ENCODE measurements at regions not wholly inside any gene's neighbourhood (a gene's known extent, or its start where the extent isn't known, plus 50 kb on each side); places are given as distances from the start of the nearest gene placed in this dataset.

GRCh38 chr10:130747356-130747755 lies 564.2 kb downstream of the TCERG1L start:
- no peak for DNase-seq (ENCODE audit: low read depth, low spot score)
- no peak overlapping the region for H3K4me3 ChIP-seq (ENCODE audit: low read depth, low read length)
- ChIA-PET CTCF (no interaction called here), POLR2A (no interaction called here)
- no peak for TF ChIP-seq CTCF (IDR thresholded peaks at IDR 0.05; ENCODE audit: insufficient read depth, low read length, missing control alignments)

GRCh38 chr10:130747946-130748345 lies 563.6 kb downstream of the TCERG1L start:
- ChIA-PET POLR2A (no interaction called here), CTCF (no interaction called here)
- no peak overlapping the region for H3K4me3 ChIP-seq (ENCODE audit: low read depth, low read length)
- no peak for DNase-seq (ENCODE audit: low read depth, low spot score)
- TF ChIP-seq CTCF (IDR thresholded peaks at IDR 0.05; ENCODE audit: insufficient read depth, low read length, missing control alignments) = no peak

DNA sequence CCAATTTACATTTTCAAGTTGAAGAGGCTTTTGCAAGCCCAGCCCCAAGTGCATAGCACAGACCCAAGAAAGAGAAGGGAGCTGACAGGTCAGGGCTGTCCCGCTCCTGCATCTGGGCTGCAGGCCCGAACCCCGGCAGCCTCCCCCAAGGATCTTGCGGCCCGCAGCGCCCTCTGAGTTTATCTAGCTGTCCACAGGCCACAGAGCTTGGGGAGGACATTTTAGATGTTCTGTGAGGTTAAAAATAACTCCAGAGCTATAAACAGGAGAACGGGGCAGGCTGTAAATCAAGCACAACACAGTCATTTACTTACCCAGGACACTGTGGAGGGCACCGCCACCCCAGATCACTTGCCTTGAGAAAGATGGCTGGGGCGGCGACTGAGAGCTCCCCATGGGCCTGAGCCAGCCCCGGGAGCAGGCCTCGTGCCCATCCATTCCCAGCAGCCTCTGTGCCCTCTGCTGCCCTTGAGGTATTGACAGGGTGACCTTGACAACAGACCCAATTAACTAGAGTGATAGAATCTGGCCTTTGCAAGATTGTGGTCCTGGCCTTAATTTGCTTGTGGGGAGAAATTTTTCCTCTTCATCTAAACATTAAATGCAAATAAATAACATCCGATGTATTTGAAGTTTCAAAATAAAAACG lies 563.0 kb downstream of the TCERG1L start:
- DNase-seq (ENCODE audit: low read depth, low spot score) = no peak
- TF ChIP-seq CTCF (IDR thresholded peaks at IDR 0.05; ENCODE audit: insufficient read depth, low read length, missing control alignments) = no peak
- ChIA-PET CTCF (no interaction called here), POLR2A (no interaction called here)
- no peak overlapping the region for H3K4me3 ChIP-seq (ENCODE audit: low read depth, low read length)

GRCh38 chr10:130749911-130750310 lies 561.6 kb downstream of the TCERG1L start:
- ChIA-PET POLR2A (no interaction called here), CTCF (no interaction called here)
- no peak for DNase-seq (ENCODE audit: low read depth, low spot score)
- no peak overlapping the region for H3K4me3 ChIP-seq (ENCODE audit: low read depth, low read length)
- TF ChIP-seq CTCF (IDR thresholded peaks at IDR 0.05; ENCODE audit: insufficient read depth, low read length, missing control alignments) = no peak

DNA sequence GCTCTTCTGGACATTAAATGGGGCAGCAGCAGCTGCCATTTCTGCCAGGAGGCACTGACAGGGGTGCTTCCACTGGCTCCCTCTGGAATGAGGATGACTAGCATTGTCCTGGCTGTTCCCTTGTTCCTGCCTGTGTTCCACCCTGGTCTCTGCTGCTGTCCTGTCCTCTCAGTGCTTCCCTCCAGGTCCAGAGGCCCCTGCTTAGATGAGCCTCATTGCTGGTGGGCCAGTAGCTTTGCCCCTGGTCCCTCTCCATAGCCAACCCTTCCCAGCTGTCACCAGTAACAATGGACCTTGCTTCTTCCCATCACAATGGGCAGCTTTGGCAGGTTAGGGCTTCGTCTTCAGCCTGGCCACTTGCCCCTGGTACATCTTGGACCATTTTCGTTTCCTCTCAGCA lies 561.1 kb downstream of the TCERG1L start:
- no peak for DNase-seq (ENCODE audit: low read depth, low spot score)
- H3K4me3 ChIP-seq (ENCODE audit: low read depth, low read length) = no peak overlapping the region
- CTCF ChIA-PET = no interaction called here
- TF ChIP-seq CTCF (IDR thresholded peaks at IDR 0.05; ENCODE audit: insufficient read depth, low read length, missing control alignments) = no peak
- POLR2A ChIA-PET = no interaction called here

DNA sequence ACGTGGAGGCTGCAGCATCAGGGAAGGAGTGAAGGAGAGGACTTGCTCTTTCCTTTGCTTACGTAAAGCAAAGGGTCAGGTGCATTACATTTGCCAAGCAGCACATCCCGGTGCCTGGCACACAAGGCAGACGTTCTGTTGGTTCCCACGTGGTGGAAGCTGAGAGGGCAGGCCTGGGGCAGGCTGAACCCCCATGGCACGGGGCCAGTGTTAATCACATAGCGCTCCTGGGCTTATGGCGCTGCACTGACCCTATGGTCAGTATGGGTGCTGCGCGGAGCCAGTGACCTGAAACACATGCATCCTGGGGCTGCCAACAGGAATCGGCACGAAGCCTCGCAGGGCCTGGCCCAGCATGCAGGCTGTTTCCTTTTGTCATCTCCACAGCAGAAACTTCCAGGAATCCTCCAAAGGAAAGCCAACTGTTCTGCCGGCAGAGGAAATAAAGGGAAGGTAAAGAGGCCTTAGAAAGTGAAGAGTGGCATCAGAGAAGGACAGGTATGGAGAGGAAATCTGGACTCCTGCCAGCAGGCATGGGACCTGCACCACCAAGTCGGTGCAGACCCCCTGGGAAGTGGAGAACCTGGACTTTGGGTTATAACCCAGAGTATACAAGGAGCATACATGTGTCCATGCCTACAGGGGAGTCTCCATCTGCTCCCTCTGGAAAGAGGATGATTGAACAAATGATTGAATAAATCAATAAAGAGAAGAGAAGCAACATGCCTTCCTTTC lies 560.2 kb downstream of the TCERG1L start:
- ChIA-PET POLR2A (no interaction called here), CTCF (no interaction called here)
- H3K4me3 ChIP-seq (ENCODE audit: low read depth, low read length) = no peak overlapping the region
- no peak for DNase-seq (ENCODE audit: low read depth, low spot score)
- TF ChIP-seq CTCF (IDR thresholded peaks at IDR 0.05; ENCODE audit: insufficient read depth, low read length, missing control alignments) = no peak
